Bone marrow (tissue), 2 donors: ENCODE measurements at regions not wholly inside any gene's neighbourhood (a gene's known extent, or its start where the extent isn't known, plus 50 kb on each side); places are given as distances from the start of the nearest gene placed in this dataset.
"Not testable (repeated sequence)": the region's sequence is repeated elsewhere in the genome, so short reads cannot be mapped to it uniquely, and the experiment has no call there.

ENCODE experiments used
- DNase-seq, 2 donors: peaks; one replicate each; lab custom pipeline; 2025; lab: John Stamatoyannopoulos, UW

- no peak for DNase-seq
Measured at GRCh38 chr16:11414815-11415775, 69.8 kb downstream of the RMI2 start.

- DNase-seq, result no peak
Measured at GRCh38 chr16:11416228-11417001, 71.2 kb downstream of the RMI2 start.

- no peak for DNase-seq
Measured at GRCh38 chr16:11417487-11417886, 72.2 kb downstream of the RMI2 start.

GRCh38 chr16:11418506-11418905, 73.2 kb downstream of the RMI2 start:
- DNase-seq, result no peak

GRCh38 chr16:11420067-11420466, 74.8 kb downstream of the RMI2 start:
- DNase-seq, result not testable (repeated sequence)

GRCh38 chr16:11420895-11421294, 75.6 kb downstream of the RMI2 start:
- no peak for DNase-seq

- DNase-seq, result no peak
Measured at GRCh38 chr16:11422381-11423314, 77.4 kb downstream of the RMI2 start.

- DNase-seq, result peak in 1 of 2 donors; percentile 75
Measured at GRCh38 chr16:11423315-11424117, 78.3 kb downstream of the RMI2 start.

GRCh38 chr16:11424118-11424460, 78.8 kb downstream of the RMI2 start:
- DNase-seq, result no peak

- DNase-seq, result no peak
Measured at GRCh38 chr16:11425140-11425539, 79.9 kb downstream of the RMI2 start.

- no peak for DNase-seq
Measured at GRCh38 chr16:11428623-11428953, 83.3 kb downstream of the RMI2 start.

- DNase-seq, result no peak
Measured at GRCh38 chr16:11429123-11429522, 83.9 kb downstream of the RMI2 start.

- no peak for DNase-seq
Measured at GRCh38 chr16:11429823-11430222, 84.6 kb downstream of the RMI2 start.

GRCh38 chr16:11430601-11431317, 85.5 kb downstream of the RMI2 start:
- DNase-seq, result no peak

GRCh38 chr16:11431915-11432465, 86.7 kb downstream of the RMI2 start:
- no peak for DNase-seq

- DNase-seq, result no peak
Measured at GRCh38 chr16:11432856-11433395, 87.7 kb downstream of the RMI2 start.

- DNase-seq, result no peak
Measured at GRCh38 chr16:11435576-11435975, 90.3 kb downstream of the RMI2 start.

GRCh38 chr16:11437069-11437468, 91.8 kb downstream of the RMI2 start:
- DNase-seq, result no peak

- DNase-seq, result no peak
Measured at GRCh38 chr16:11439790-11440656, 94.8 kb downstream of the RMI2 start.
